Activated naive CD8-positive, alpha-beta T cell treated with anti-CD3 and anti-CD28 coated beads, Interleukin-2, amount 10 ng/mL, durations not matched to agents 7 days and 5 days (primary cell): ENCODE measurements at regions not wholly inside any gene's neighbourhood (a gene's known extent, or its start where the extent isn't known, plus 50 kb on each side); places are given as distances from the start of the nearest gene placed in this dataset.
A peak's percentile ranks its signal among the peaks of the same experiment; 100 is the strongest.

Experiments
- ATAC-seq: fragments of 150-1000 bp; cut with Tn5 transposase; one replicate; pipeline ENCODE4 v1.10.0; 2021; ENCODE audit warnings: low read depth, moderate library complexity
- POLR2A ChIA-PET: fragments of 350-600 bp; sonication (Branson Sonifier 250); formaldehyde crosslinking; loops from one replicate; lab custom pipeline; 2021; ENCODE audit warnings: antibody characterized with exemption; lab: Charles Lee
- DNase-seq: peaks from one replicate; pipeline ENCODE4 v3.0.0; 2021
- H3K27ac Mint-ChIP-seq: one replicate; pipeline ENCODE4 v1.8.0; 2022; ENCODE audit warnings: mild to moderate bottlenecking, mixed read lengths
- H3K27me3 Mint-ChIP-seq: one replicate; pipeline ENCODE4 v1.8.0; 2022; ENCODE audit warnings: mild to moderate bottlenecking, moderate library complexity, mixed read lengths
- H3K36me3 Mint-ChIP-seq: one replicate; pipeline ENCODE4 v1.8.0; 2021; ENCODE audit warnings: mild to moderate bottlenecking, mixed read lengths
- H3K4me1 Mint-ChIP-seq: one replicate; pipeline ENCODE4 v1.8.0; 2021; ENCODE audit warnings: mixed read lengths
- H3K4me3 Mint-ChIP-seq: one replicate; pipeline ENCODE4 v1.8.0; 2022; ENCODE audit warnings: mild to moderate bottlenecking, moderate library complexity, mixed read lengths
- H3K9me3 Mint-ChIP-seq: one replicate; pipeline ENCODE4 v1.8.0; 2021; ENCODE audit warnings: mixed read lengths

DNA sequence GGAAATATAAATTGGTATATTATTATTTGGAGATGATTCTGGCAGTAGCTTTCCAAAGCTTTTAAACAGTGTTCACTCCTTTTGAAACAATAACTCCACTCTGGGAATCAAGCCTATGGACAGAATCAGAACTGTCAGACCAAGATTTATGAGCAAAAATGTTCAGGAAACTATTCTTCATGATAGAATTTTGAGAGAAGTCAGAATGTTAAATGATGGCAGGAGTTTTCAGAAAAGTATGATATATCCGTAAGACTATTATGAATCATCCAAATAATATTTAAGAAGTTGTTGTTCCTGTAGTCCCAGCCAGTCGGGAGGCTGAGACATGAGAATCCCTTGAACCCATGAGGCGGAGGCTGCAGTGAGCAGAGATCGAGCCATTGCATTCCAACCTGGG, 50.5 kb upstream of the ADGRG2 start:
- no peak for ATAC-seq
- no peak for DNase-seq
- no peak overlapping the region for H3K4me3 Mint-ChIP-seq
- peaks cover 2% of the 10 kb centered on the region for H3K4me1 Mint-ChIP-seq
- H3K27me3 Mint-ChIP-seq, result no peaks in the 10 kb centered on the region
- no peak overlapping the region for H3K27ac Mint-ChIP-seq
- no peaks in the 10 kb centered on the region for H3K36me3 Mint-ChIP-seq
- POLR2A ChIA-PET, result no interaction called here
- H3K9me3 Mint-ChIP-seq, result no peaks in the 10 kb centered on the region

DNA sequence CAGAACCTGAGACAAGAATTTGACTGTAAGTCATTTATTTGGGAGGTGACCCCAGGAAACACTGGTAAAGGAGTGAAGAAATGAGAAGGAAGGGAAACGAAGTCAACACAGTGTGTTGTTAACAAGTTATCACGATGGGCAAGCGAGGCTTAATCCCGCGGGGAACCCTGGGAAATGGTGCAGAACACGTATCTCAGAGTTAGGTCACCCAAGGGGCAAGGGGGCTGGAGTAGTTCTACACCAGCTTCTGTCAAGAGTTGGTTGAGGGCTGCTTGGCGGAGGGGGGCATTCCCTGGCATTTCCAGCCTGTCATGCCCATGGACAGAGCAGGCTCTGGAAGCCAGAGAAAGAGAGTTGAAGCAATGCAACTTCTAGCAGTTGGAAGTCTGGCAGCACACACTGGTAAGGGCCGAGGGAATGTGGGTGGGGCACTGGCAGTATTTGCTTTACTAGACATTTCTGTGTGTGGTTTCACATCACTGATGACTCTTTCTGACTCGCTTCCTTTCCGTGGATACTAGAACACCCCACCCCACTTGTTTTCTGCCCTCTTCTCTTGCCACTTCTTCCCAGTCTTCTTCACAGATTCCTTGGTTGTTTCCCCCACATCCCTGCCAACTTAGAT, 52.2 kb upstream of the ADGRG2 start:
- no peaks in the 10 kb centered on the region for H3K27me3 Mint-ChIP-seq
- H3K27ac Mint-ChIP-seq, result peak overlapping the region; percentile 48
- DNase-seq, result no peak
- no peaks in the 10 kb centered on the region for H3K9me3 Mint-ChIP-seq
- H3K36me3 Mint-ChIP-seq, result no peaks in the 10 kb centered on the region
- POLR2A ChIA-PET, result no interaction called here
- H3K4me1 Mint-ChIP-seq, result peaks cover 2% of the 10 kb centered on the region
- no peak for ATAC-seq
- H3K4me3 Mint-ChIP-seq, result no peak overlapping the region

DNA sequence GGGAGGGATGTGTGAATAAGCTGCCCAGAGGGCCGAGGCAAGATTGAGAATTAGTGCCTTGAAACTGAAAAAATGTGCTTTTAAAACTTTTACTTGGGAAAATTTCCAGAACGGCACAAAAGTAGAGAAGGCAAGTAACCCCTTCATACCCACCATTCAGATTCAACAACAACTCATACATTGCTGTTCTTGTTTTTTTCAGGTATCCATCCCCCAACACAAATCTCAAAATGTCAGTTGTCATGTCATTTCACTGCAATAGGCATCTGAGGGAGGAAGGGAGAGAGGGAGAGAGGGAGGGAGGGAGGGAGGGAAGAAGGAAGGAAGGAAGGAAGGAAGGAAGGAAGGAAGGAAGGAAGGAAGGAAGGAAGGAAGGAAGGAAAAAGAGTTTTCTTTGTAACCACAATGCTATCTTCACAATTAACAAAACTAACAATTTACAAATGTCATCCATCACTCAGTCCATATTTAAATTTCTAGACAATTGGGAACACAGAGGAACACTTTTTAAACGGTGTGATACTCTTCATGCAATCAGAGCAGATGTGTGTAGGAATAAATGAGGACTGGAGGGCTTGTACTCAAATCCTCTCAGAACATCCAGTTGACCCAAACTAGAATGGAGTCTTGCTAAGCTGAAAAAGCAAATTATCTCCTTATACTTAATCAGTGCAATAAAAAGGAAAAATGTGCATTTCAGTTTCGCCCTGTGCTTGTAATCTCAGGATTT, 54.8 kb upstream of the ADGRG2 start:
- no peaks in the 10 kb centered on the region for H3K9me3 Mint-ChIP-seq
- POLR2A ChIA-PET, result no interaction called here
- H3K4me1 Mint-ChIP-seq, result peaks cover 2% of the 10 kb centered on the region
- H3K27ac Mint-ChIP-seq, result no peak overlapping the region
- DNase-seq (no peak), ATAC-seq (no peak)
- H3K36me3 Mint-ChIP-seq, result no peaks in the 10 kb centered on the region
- H3K4me3 Mint-ChIP-seq, result no peak overlapping the region
- H3K27me3 Mint-ChIP-seq, result no peaks in the 10 kb centered on the region

DNA sequence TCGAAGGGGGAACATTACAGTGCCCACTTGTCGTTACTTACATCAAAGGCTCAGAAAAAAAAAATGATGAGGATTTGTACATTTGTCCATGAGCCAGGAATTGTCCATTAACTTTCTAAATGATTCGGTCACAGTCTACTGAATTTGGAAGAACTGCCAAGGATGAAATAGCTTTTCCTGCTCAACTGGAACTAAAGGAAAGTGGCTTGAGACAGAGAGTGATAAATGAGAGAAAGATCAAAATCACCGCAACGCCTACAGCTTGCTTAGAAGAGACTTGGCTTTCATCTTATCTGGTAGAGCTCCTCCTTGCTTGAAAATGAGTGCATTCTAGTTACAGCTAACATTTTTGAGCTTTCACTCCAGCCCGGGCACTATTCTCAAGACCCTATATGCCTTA, 55.5 kb upstream of the ADGRG2 start:
- no peaks in the 10 kb centered on the region for H3K9me3 Mint-ChIP-seq
- no peaks in the 10 kb centered on the region for H3K36me3 Mint-ChIP-seq
- POLR2A ChIA-PET, result no interaction called here
- ATAC-seq (no peak), DNase-seq (no peak)
- H3K27ac Mint-ChIP-seq, result no peak overlapping the region
- peaks cover under 1% of the 10 kb centered on the region for H3K27me3 Mint-ChIP-seq
- peaks cover 2% of the 10 kb centered on the region for H3K4me1 Mint-ChIP-seq
- H3K4me3 Mint-ChIP-seq, result no peak overlapping the region

DNA sequence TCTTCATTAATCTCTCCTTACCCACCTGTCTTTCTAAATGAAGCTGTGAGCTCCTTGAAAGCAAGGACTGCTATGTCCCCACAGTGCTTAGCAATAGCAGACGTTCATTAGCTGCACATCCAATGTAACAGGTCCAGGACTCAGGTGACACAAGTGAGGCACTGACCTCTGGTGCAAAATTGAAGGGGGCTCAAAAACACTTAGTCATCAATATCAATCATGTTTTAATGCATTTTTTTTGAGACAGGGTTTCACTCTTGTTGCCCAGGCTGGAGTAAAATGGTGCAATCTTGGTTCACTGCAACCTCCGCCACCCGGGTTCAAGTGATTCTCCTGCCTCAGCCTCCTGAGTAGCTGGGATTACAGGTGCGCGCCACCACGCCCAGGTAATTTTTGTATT, 56.1 kb upstream of the ADGRG2 start:
- H3K4me3 Mint-ChIP-seq, result no peak overlapping the region
- no peaks in the 10 kb centered on the region for H3K9me3 Mint-ChIP-seq
- no peak overlapping the region for H3K27ac Mint-ChIP-seq
- H3K27me3 Mint-ChIP-seq, result peaks cover 2% of the 10 kb centered on the region
- DNase-seq (no peak), ATAC-seq (no peak)
- no peaks in the 10 kb centered on the region for H3K36me3 Mint-ChIP-seq
- H3K4me1 Mint-ChIP-seq, result peaks cover 2% of the 10 kb centered on the region
- POLR2A ChIA-PET, result no interaction called here

DNA sequence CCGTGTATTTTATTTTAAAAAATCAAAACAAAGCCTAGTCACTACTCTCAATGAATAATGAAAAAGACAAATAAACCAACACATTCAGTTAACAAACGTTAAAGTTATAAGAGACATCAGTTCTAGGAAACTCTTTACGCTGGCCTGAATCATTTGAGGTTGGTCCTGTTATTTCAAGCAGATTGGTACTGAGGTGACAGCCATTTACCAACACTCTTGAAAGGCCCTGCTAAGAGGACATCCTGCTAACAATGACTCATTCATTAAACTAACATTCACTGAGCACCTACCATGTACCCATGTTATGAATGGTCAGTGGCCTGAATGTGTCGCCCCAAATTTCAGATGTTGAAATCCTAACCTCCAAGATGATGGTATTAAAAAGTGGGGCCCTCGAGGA, 57.1 kb upstream of the ADGRG2 start:
- Mint-ChIP-seq H3K36me3 (no peaks in the 10 kb centered on the region), H3K4me3 (no peak overlapping the region), H3K27me3 (peaks cover 2% of the 10 kb centered on the region), H3K4me1 (peaks cover 2% of the 10 kb centered on the region), H3K9me3 (no peaks in the 10 kb centered on the region), H3K27ac (no peak overlapping the region)
- DNase-seq, result no peak
- ATAC-seq, result no peak
- POLR2A ChIA-PET, result no interaction called here

DNA sequence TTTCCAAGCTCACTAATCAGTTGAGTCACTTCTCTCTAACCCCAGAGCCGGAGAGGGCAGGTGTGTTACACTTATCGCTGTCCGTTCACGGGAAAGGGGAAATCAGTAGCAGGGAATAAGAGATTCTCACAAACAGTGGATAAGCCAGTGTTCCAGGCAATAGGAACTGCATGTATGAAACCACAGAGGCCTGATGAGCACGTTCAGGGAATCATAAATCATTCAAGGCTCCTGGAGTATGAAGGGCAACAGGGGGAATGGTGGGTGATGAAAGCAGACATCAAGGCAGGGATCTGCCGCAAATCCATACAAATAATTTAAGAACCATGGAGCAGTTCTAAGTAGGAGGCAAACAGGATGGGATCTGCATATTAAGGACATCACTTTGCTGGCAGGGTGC, 59.1 kb upstream of the ADGRG2 start:
- DNase-seq (no peak), ATAC-seq (no peak)
- Mint-ChIP-seq H3K4me1 (no peaks in the 10 kb centered on the region), H3K4me3 (no peak overlapping the region), H3K27me3 (peaks cover 2% of the 10 kb centered on the region), H3K36me3 (no peaks in the 10 kb centered on the region), H3K27ac (no peak overlapping the region), H3K9me3 (no peaks in the 10 kb centered on the region)
- POLR2A ChIA-PET, result no interaction called here

DNA sequence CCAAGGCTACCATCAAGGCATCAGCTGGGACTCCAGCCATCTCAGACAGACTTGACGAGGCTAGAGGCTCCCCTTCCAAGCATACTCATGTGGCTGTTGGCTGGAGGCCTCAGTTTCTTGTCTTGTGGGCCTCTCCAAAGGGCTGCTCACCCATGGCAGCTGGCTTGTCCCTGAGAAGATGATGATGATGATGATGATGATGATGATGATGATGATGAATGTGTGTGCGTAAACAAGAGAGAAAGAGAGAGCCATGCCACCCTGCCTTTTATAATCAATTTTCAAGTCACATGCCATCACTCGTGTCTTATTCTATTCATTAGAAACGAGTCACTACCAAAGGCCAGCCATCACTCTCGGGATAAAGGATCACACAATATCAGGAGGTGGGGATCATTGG, 60.5 kb upstream of the ADGRG2 start:
- H3K36me3 Mint-ChIP-seq, result no peaks in the 10 kb centered on the region
- H3K9me3 Mint-ChIP-seq, result no peaks in the 10 kb centered on the region
- no peak for ATAC-seq
- H3K4me1 Mint-ChIP-seq, result no peaks in the 10 kb centered on the region
- H3K27me3 Mint-ChIP-seq, result peaks cover 2% of the 10 kb centered on the region
- H3K4me3 Mint-ChIP-seq, result no peak overlapping the region
- H3K27ac Mint-ChIP-seq, result no peak overlapping the region
- DNase-seq, result no peak
- POLR2A ChIA-PET, result no interaction called here

DNA sequence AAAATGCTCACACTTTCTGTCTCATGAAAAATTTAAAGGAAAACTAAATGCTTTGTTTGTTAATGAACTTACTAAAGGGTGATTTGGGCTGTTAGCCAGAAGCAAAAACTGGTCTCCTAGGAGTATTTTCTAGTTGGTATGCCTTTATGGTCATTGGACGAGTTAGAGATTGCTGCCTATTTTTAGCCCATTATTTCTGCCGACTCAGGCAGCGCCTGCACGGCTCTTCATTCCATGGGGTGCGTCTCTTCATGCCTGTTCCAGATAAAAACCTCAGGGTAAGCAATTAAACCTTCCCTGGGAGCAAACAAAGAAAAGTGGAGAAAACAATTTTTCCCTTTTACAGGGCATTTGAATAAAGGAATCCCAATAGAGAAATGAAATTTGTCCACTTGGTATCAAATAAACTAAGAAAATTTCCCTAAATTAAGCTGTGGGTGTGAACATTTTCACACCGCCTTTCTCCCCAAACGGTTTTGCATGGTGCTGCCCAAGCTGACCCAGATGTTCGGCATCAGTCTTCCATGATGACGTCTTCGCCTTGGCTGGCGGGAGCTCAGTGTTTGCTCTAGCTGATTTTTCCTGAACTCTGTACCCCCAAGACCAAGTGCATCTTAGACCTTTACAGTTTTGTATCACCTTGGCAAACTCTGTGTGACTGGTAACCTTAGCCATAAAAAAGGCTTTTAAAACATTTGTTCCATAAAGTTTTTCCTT, 61.7 kb upstream of the ADGRG2 start:
- ATAC-seq, result no peak
- Mint-ChIP-seq H3K9me3 (no peaks in the 10 kb centered on the region), H3K27me3 (peaks cover 2% of the 10 kb centered on the region), H3K36me3 (no peaks in the 10 kb centered on the region), H3K4me1 (no peaks in the 10 kb centered on the region), H3K4me3 (no peak overlapping the region), H3K27ac (no peak overlapping the region)
- POLR2A ChIA-PET, result no interaction called here
- DNase-seq, result no peak

DNA sequence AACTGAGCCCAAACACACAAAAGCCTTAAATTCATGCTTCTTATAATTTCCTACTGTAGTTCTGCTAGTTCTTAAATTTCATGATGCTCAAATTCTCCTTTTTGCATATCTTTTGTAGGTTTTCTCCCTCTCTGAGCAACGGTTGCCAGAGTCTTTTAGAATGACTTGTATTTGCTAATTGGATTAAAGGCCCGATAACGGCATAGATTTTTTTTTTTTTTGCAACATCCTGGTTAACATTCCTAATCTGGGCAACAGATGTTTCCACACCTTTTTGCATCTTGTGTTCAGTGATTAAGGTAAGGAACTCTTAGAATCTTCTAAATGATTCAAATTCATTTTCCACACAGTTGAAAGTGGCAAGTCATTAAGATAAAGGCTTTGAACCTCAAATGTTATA, 66.3 kb upstream of the ADGRG2 start:
- no peaks in the 10 kb centered on the region for H3K9me3 Mint-ChIP-seq
- no peak overlapping the region for H3K27ac Mint-ChIP-seq
- DNase-seq (no peak), ATAC-seq (no peak)
- no peak overlapping the region for H3K4me3 Mint-ChIP-seq
- no peaks in the 10 kb centered on the region for H3K27me3 Mint-ChIP-seq
- POLR2A ChIA-PET, result no interaction called here
- H3K36me3 Mint-ChIP-seq, result no peaks in the 10 kb centered on the region
- H3K4me1 Mint-ChIP-seq, result no peaks in the 10 kb centered on the region

DNA sequence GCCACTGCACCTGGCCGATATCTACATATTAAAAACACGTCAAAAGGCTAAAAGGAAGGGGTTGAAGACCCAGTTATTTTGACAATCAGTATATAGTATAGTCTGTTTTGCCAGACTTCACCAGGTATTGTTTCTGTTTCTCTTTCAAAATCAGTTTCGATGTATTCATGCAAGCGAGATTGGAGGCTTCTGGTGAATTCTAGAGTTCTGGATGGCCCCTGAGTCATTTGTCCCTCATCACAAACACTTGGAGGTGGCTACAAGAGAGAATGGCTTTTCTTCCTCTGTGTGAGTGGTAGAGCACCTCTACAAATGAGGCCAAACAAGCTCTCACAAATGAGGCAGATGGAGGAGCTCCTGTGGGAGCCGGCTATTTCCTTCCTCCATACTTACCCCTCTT, 68.6 kb upstream of the ADGRG2 start:
- POLR2A ChIA-PET, result no interaction called here
- H3K27ac Mint-ChIP-seq, result no peak overlapping the region
- no peaks in the 10 kb centered on the region for H3K36me3 Mint-ChIP-seq
- ATAC-seq (no peak), DNase-seq (no peak)
- H3K27me3 Mint-ChIP-seq, result peaks cover 4% of the 10 kb centered on the region
- H3K4me1 Mint-ChIP-seq, result no peaks in the 10 kb centered on the region
- no peak overlapping the region for H3K4me3 Mint-ChIP-seq
- no peaks in the 10 kb centered on the region for H3K9me3 Mint-ChIP-seq

DNA sequence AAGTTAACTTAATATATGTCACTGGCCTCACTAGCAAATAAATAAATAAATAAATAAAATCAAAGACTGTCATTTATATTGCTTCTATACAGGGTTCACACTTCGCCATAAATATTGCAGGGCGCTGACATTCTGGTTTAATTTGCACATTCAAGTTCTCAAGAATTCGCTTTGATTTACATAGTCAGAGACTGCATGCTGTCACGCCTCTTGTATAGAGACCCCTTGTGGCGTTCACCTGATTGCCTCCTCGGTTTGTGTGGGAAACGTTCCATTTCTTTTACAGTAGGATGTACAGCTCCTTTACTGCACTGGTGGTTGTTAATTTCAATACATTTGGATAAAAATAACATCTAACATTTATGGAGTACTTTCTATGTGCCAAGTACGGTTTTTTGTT, 71.3 kb upstream of the ADGRG2 start:
- H3K36me3 Mint-ChIP-seq, result no peaks in the 10 kb centered on the region
- no peak for ATAC-seq
- POLR2A ChIA-PET, result no interaction called here
- no peak overlapping the region for H3K4me3 Mint-ChIP-seq
- peaks cover 4% of the 10 kb centered on the region for H3K27me3 Mint-ChIP-seq
- H3K4me1 Mint-ChIP-seq, result no peaks in the 10 kb centered on the region
- DNase-seq, result no peak
- H3K27ac Mint-ChIP-seq, result no peak overlapping the region
- no peaks in the 10 kb centered on the region for H3K9me3 Mint-ChIP-seq

DNA sequence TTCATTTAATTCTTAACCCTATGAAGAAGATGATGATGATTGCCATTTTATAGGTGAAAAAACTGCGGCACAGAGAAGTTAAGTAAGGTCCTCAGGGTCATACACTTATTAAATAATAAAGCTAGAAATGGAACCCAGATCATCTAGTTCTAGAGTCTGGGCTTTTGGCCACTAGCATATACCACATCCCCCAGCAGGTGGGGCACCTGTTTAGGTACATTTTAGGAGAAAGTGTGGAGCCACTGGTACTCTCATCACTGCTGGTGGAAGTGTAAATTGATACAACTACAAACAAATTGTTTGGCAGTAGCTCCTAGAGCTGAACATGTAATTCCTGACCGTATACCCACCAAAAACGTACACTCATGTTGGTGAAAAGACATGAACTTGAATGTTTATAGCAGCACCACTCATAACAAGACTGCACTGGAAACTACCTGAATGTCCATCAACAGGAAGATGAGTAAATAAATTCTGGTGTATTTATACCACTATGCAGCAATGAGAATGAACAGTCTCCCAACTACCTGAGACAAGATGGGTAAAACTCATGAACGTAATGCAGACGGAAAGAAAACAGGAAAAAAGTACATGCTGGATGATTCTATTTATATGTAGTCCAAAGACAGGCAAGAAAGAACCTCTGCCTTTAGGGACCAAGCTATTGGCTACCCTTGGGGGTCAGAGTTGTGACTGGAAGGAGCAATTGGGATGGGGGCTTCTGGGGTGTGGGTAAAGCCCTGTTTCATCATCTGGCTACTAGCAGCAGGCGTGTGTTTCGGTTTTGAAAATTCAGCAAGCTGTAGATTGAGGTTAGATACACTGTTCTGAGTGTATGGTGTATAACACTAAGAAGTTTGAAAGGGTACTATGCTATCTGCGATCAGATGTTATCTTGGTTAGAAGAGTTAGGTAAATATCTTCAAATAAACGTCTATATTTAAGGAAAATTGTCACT, 72.3 kb upstream of the ADGRG2 start:
- POLR2A ChIA-PET, result no interaction called here
- H3K27me3 Mint-ChIP-seq, result peaks cover 4% of the 10 kb centered on the region
- no peak overlapping the region for H3K27ac Mint-ChIP-seq

More for the DNA sequence above, 72.3 kb upstream of the ADGRG2 start:
- Mint-ChIP-seq H3K4me1 (no peaks in the 10 kb centered on the region), H3K9me3 (no peaks in the 10 kb centered on the region), H3K4me3 (no peak overlapping the region), H3K36me3 (no peaks in the 10 kb centered on the region)
- DNase-seq, result no peak
- ATAC-seq, result no peak
